ENCODE measurements at regions not wholly inside any gene's neighbourhood (a gene's known extent, or its start where the extent isn't known, plus 50 kb on each side); places are given as distances from the start of the nearest gene placed in this dataset.

- TF ChIP-seq CTCF (IDR thresholded peaks at IDR 0.05; ENCODE audit: low read depth, low read length, poor library complexity, severe bottlenecking) = no peak
- no peak for TF ChIP-seq EZH2phosphoT487 (IDR thresholded peaks at IDR 0.05; ENCODE audit: borderline replicate concordance, low read length)
These were observed 105.0 kb upstream of the CDK13 start for GRCh38 chr7:39845006-39845405.
